HG02885 (cell line): ENCODE measurements at regions not wholly inside any gene's neighbourhood (a gene's known extent, or its start where the extent isn't known, plus 50 kb on each side); places are given as distances from the start of the nearest gene placed in this dataset.

Source experiments
- ATAC-seq: cut with Tn5 transposase; IDR thresholded peaks from one replicate; pipeline ENCODE4 v1.9.1; 2021; ENCODE audit warnings: mild to moderate bottlenecking; ENCODE audit not compliant: unreplicated experiment, poor library complexity

DNA sequence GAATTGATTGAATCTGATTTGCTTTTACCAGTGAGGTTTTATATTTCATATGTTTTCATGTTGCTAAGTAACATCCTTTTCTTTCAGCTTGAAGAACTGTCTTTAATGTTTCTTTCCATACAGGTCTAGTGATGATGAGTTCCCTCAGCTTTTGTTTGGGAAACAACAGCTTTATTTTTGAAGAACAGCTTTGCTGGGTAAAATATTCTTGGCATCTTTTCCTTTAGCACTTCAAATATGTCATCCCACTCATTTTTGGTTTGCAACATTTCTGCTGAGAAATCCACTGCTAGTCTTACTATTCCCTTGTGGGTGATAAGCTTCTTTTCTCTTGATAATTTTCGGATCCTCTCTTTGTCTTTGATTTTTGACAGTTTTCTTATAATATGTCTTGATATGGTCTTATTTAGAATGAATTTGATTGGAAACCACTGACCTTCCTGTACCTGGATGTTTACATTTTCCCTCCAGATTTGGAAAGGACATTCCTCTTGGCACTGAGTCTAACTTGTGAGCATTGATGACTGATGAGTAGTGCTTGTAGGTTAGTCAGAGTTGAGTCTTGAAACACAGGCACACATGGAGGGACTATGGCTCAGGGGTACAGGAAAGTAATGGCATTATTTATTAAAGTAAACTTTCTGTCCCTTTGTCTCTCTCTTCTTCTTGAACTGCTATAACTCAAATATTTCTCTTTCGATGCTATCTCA is 220.3 kb downstream of the SPATA31D1 start:
- no peak for ATAC-seq

DNA sequence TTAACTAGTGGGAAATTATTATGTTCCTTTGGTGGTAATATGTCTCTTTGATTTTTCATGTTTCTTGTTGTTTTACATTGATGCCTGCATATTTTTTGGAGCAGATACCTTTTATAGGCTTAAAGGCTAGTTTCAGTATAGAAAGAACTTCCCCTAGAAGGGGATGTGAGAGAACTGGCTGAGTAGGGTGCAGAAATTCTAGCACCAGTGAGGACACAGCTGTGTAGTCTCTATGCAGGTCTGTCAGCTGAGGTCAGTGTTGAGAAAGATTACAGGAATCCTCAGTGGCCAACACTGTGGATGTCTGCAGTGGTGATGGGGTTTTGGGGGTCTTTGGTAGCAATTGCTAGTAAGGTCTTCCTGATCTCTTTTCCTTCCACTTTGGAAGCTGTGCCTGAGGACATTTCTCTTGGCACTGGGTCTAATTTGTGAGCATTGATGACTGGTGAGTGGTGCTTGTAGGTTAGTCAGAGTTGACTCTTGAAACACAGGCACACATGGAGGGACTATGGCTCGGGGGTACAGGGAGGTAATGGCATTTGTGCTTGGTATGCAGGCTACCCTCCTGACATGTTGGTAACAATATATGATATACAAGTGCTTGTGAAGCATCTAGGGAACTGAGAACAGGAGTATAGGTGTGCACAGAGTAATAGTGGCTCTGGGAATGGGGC is 221.4 kb downstream of the SPATA31D1 start:
- peak; percentile 48 for ATAC-seq

DNA sequence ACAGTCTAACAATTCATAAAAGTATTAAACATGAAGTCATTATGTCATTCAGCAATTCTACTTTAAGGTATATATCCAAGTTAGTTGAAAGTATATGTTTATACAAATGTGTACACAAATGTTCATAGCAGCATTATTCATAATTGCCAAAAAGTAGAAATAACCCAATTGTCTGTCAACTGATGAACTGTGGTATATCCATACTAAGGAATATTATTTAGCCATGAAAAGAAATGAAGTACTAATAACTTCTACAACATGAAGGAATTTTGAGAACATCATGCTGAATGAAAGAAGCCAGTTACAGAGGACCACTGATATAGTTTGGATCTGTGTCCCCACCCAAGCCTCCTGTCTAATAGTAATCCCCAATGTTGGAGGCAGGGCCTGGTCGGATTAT is 224.3 kb downstream of the SPATA31D1 start:
- ATAC-seq: no peak

DNA sequence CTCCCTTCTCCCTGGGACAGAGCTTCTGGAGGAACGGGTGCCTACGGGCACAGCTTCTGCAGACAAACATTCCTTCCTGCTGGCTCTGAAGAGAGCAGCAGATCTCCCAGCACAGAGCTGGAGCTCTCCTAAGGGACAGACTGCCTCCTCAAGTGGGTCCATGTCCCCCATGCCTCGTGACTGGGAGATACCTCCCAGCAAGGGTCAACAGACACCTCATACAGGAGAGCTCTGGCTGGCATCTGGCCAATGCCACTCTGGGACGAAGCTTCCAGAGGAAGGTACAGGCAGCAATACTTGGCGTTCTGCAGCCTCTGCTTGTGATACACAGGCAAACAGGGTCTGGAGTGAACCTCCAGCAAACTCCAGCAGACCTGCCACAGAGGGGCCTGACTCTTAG is 227.9 kb downstream of the SPATA31D1 start:
- no peak for ATAC-seq

DNA sequence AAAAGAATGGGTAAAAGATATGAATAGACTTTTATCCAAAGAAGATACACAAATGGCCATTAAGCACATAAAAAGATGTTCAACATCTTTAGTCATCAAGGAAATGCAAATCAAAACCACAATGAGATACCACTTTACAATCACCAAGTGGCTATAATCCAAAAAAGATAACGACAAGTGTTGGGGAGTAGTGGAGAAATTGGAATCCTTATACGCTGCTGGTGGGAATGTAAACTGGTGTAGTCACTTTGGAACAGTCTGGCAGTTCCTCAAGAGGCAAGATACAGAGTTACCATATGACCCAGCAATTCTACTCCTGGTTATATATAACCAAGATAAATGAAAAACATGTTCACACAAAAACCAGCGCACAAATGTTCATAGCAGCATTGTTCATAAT is 234.9 kb downstream of the SPATA31D1 start:
- no peak for ATAC-seq

DNA sequence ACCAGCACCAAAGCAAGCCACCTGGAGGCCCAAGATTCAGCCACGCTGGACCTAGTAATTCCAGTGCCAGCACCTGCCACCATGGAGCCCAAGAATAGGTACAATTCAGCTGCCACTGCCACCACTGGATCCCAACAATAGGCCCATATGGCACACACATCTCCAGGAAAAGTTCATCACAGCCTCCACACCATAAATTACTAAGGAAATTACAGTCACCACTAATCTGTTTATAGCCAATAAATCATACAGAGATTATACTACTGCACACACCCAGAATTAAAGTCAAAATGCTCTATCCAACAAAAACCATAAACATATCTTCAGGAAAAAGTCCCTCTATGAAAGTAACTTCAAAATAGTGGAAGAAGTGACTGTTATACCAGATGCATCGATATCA is 242.8 kb downstream of the SPATA31D1 start:
- no peak for ATAC-seq

DNA sequence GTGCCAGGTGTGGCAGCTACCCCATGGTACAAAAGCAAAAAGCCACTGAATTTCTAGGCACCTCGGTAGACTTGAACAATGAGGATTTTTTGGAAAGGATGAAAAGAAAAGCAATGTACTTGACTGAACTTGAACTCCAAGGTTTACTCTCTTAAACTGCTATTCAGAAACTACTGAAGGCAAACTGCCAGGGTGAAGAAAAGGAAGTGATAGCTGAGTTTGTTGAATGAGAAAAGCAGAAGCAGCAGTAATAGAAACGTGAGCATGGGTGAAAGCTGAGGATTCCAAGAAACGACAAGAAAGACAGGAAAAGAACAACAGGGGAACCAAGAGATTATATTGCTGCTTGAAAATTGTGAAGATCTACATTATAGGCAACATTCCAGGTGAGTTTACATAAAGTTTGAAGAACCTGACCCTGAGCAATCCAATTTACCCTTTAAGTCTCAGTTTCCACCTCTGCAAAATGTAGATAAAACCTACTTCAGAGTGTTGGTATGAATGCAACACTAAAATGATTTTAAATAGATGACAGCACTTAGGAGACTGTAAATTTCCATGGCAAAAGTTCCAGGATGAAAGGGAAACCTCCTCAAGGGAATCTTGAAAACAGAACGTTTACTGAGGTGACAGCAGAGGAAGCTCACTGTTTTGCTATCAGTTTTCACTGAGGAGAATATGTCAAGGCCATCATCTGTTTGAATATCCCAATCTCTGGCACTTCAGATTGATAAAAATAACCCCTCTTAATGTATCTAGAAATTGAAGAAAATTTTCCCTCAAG is 245.8 kb downstream of the SPATA31D1 start:
- ATAC-seq: no peak

DNA sequence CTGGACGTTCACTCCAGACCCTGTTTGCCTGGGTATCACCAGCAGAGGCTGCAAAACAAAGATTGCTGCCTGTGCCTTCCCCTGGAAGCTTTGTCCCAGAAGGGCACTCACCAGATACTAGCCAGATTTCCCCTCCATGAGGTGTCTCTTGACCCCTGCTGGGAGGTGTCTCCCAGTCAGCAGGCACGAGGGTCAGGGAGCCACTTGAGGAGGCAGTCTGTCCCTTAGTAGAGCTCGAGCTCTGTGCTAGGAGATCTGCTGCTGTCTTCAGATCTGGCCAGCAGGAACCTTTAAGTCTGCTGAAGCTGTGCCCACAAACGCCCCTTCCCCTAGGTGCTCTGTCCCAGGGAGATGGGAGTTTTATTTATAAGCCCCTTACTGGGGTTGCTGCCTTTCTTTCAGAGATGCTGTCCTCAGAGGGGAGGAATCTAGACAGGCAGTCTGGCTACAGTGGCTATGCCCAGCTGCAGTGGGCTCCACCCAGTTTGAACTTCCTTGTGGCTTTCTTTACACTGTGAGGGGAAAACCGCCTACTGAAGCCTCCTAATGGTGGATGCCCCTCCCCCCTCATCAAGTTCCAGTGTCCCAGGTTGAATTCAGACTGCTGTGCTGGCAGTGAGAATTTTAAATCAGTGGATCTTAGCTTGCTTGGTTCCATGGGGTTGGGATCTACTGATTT is 253.9 kb downstream of the SPATA31D1 start:
- no peak for ATAC-seq

DNA sequence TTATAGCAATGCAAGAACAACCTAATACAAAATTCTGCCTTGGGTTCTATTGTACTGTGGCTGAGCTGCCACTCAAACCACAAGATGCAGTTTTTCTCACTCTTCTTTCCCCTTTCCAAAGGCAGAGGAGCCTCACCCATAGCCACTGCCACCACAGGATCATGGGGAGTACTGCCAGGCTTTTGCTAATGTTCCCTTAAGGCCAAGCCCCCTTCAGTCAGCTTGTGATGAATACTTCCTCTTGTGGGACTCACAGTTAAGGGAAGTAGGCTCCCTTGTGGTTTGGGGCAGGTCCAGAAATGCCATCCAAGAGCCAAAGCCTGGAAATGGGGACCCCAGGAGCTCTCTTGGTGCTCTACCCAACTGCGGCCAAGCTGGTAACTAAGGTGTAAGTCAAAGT is 258.7 kb downstream of the SPATA31D1 start:
- ATAC-seq: no peak

DNA sequence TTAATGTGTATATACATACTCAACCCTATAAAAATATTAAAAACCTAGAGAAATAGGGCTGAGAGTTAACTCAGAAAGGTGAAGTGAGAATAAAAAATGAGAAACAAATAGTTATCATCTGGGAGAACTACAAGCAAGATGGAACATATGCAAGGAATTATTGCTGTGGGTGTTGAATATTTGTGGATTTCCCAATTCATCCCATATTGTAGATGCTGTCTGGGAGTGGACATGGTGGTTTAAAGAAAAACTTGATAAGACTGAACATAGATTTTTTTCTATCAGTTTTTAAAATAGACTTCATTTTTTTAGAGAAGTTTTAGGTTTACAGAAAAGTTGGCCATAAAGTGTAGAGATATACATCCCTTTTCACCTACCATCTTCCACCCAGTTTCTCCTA is 263.5 kb downstream of the SPATA31D1 start:
- ATAC-seq: no peak

DNA sequence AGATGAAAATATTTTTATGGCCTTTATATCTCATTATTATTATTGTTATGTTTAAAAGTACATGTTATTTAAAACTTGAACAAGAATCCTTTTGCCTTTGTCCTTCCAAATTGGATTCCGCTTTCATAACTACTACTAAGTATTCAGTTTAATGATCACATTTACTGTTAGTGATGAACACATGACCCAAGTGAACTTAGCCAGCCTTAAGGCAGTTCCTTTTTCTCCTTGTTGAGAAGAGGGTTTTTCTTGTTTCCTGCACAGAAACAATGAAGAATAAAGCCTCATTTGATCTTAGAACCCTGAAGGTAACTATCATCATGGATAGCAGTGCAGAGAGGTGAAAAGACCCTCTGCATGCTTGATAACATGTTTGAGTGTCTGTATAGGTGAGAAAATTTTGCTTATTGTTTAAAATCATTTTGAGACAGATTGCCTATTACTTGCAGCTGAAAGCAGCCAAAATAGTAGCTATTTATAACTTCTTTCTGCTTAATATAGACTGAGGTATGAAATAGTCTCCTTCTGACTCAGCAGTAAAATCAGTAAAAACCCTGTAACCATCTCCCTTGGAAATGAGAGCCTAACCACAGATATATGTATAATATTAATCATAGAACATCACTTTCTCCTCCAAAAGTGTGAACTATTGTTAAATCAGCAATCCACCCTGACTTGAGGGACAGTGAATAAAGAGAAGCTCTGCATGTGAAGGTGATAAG is 266.2 kb downstream of the SPATA31D1 start:
- peak; percentile 42 for ATAC-seq

DNA sequence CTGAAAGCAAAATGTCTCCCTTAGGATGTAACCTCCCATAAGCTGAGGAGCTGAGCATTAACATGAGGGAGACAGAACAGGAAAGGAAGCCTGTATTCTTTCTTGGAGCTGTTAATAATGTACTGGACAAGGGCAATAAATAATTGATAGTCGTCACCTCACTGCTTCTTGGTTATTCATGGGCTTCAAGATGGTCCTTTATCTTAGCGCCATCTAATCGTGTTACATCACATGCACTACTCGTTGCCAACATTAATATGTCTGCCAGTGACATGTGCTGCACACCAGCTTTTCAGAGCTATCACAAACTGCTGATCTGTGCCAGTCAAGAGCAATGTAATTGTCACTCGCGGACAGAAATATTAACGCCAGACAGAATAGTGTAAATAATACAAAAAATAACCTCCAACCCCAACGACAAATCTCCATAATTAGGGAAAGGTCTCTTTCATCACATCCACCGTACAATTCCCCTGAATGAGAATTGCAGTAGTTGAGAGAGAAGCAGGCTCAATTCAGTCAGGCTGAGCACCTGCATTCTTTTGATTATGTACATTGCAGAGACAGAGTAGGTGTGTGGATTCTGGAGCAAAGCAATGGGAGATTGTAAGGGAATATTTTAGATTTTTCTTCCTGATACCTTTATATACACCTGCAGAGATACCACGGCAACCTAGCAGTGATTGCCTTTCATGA is 267.1 kb downstream of the SPATA31D1 start:
- ATAC-seq: no peak

DNA sequence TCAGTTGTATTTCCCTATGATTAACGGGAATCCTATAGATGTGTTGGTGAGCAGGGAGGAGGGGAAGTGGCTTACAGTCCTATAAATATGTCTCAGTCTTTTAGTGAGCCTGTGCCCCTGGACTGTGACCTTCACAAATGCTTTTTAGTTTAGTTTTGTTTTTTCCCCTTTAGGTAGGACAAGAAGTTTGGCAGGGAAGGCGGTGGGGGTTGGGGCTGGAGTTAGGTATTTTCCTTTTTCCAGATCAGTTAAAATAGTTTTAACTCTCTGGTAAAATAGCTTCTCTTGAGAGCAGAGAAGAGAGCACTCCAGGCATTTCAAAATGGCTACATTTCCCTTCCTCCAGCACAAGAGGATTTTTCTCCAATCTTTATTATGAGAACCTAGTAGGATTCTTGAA is 272.1 kb downstream of the SPATA31D1 start:
- ATAC-seq: no peak

DNA sequence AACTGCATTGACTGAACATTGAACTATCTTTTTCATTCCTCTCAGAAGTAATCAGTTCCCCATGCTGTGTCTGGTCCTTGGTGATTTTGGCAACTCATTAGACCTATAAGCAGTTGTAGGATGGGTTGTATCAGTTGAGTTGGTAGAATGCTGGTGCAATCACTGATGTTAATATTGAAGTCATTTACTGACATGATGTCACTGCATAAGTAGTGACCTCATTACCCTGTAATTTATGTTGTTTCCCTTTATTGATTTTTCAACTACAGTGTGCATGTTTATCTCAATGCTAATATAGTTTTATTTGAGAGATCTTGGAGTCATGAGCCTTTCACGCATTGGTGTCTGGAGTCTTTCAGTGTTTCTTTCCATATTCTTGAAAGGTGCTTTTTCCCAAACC is 275.0 kb downstream of the SPATA31D1 start:
- ATAC-seq: no peak

DNA sequence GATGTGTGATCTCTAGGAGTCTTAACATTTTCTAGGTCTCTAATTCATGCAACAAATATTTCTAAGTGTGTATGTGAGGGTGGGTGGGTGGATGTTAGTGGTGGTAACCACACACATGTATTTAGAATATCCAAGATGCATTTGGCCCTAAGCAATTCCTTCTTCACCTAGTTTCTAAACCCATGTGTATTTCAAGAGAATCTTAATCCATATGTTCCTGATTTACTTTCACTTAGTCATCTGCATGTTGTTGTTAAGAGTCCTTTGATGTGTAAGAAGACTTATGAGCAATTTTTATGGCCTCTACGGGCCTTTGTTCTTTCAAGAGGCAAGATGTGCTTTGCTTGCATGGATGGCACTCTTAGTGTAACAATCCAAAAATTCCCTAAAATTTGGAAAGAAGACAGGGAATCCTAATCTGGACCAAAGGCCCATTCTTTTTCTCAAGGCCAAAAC is 282.6 kb downstream of the SPATA31D1 start:
- ATAC-seq: no peak

DNA sequence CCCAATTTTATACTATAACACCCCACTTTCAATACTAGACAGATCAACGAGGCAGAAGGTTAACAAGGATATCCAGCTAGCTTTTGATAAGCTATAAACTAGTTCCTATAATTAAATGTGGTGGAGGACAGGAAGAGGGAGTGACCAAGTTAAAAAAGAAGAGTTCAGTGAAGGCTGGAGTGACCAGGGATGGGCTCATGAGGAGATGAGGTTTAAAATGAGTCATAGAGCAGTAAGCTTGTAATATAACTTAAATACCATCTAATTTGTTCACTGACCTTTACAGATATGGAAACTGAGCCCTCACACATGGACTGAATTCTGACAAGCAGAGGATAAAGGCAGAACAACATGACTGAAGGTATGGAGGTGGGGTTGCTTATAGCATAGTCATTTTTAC is 284.5 kb downstream of the SPATA31D1 start:
- no peak for ATAC-seq

DNA sequence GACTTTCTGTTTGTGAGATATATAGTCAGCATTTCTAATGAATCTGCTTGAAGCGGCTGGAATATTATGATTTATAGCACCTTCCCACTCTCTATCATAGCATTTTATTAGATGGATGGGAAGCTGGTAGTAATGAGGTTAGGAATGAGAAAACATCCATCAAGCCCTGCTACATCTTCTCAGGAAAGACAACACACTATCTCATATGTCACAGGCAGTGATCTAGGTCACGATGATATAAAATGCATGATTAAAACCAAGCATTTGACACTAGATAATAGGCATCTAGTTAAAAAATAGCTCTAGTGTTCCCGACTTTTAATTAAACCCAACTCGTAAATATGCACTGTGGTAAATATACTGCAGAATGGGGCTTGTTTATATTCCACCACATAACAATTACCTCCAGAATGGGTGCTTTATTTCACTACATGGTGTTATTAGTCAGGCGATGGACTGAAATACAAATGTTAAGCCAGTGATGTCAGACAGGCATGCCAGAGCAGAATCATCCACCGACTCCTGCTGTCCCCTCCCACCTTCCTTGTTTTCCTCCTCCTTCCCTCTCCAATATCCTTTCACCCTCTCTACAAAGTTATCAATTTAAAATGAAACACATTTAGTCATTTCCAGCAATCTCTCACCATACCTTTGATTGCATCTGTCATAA is 286.8 kb downstream of the SPATA31D1 start:
- ATAC-seq: no peak

DNA sequence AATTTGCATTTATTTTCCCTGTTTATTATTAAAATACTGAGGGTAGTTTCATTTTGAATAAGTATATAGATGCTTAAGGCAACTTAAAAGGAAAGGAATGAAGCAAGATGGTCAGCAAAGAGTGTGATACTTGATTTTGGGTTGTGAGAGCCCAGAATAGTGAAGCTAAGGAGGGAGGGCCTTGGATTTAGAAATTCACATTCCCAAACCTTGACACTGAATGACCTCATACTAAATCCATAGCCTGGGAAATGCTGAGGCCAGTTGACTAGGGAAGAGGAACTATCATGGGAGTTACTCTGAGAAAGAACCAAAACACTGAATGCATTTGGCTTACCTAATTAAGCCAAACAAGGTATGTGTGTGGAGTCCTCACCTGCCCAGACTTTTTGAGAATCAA is 292.5 kb downstream of the SPATA31D1 start:
- no peak for ATAC-seq

DNA sequence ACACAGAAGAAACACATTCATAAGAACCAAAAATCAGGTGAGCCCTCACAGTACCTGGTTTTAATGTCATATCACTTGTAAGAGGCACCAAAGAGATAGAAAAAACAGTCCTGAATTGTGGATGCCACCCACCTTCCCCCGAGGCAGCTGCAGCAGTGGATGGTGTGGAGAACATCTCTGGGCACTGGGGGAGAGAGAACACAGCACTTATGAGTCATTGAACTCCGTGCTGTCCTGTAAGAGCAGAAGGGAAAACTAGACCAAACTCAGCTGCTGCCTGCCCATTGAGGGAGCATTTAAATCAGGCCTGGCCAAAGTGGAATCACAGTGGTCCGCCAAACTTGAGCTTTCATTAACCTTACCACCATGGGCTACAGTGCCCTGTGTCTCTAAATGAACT is 296.2 kb downstream of the SPATA31D1 start:
- ATAC-seq: no peak
